Duodenal mucosa (tissue), 2 donors: ENCODE measurements at regions not wholly inside any gene's neighbourhood (a gene's known extent, or its start where the extent isn't known, plus 50 kb on each side); places are given as distances from the start of the nearest gene placed in this dataset.
"Not testable (repeated sequence)": the region's sequence is repeated elsewhere in the genome, so short reads cannot be mapped to it uniquely, and the experiment has no call there.

Source experiments
- H3K27ac ChIP-seq: one replicate; pipeline ENCODE4 v1.7.0; 2013; ENCODE audit warnings: low read depth, low read length
- H3K27me3 ChIP-seq, 2 donors: one replicate each; pipeline ENCODE4 v1.7.0; 2013; ENCODE audit warnings: low read length in 2 of 2, control low read depth in 1 of 2; ENCODE audit not compliant: insufficient read depth in 2 of 2, control insufficient read depth in 1 of 2
- H3K36me3 ChIP-seq, 2 donors: one replicate each; pipeline ENCODE4 v1.7.0; 2013; ENCODE audit warnings: low read length in 2 of 2, control low read depth in 1 of 2; ENCODE audit not compliant: insufficient read depth in 2 of 2, control insufficient read depth in 1 of 2
- H3K4me1 ChIP-seq, 2 donors: one replicate each; pipeline ENCODE4 v1.7.0; 2013; ENCODE audit warnings: low read length in 2 of 2, control low read depth in 1 of 2; ENCODE audit not compliant: insufficient read depth in 2 of 2, control insufficient read depth in 1 of 2
- H3K4me3 ChIP-seq, 2 donors: one replicate each; pipeline ENCODE4 v1.7.0; 2013; ENCODE audit warnings: low read length in 2 of 2, low read depth in 1 of 2
- H3K9ac ChIP-seq, 2 donors: one replicate each; pipeline ENCODE4 v1.7.0; 2013; ENCODE audit warnings: low read length in 2 of 2, low read depth in 1 of 2
- H3K9me3 ChIP-seq, 2 donors: one replicate each; pipeline ENCODE4 v1.7.0; 2013; ENCODE audit warnings: low read length in 2 of 2, control low read depth in 1 of 2; ENCODE audit not compliant: control insufficient read depth in 1 of 2

DNA sequence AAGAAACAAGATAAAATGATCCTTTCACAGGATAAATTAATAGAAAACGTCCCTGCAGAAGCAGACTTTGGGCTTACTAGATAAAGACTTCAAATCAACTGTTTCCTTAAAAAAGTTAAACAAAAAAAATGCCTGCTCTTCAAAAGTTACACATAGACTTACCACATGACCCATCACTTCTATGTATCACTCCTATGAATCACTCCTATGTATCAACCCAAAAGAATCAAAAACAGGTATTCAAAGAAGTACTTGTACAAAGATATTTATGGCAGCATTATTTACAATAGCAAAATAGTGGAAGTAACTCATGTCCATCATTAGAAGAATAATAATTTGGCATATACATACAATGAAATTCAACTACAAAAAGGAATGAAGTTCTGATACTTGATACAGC lies 56.3 kb upstream of the PRDM9 start:
- H3K9me3 ChIP-seq = peaks cover 11% of the 10 kb centered on the region in 2 donors
- no peak overlapping the region for H3K9ac ChIP-seq
- H3K27me3 ChIP-seq = no peaks in the 10 kb centered on the region
- no peak overlapping the region for H3K4me3 ChIP-seq
- no peaks in the 10 kb centered on the region for H3K4me1 ChIP-seq
- no peak overlapping the region for H3K27ac ChIP-seq
- no peaks in the 10 kb centered on the region for H3K36me3 ChIP-seq

DNA sequence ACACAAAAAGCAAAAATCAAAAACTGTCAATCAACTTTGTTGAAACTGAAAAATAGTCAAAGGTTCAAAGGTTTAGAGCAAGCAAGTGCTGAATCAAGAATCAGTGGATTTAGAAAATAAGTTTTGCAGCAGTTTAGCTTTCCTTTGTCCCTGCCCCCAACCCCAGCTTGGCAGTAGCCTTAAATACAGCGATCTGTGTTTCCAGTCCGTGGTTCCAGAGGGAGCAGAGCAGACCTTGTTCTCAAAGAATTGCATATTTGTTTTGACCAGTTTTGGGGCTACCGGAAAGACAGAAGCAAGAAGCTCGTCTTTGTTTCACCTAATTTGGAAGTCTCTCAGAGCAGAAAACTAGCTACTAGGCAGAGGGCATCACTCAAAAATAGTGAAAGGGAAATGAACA lies 57.2 kb upstream of the PRDM9 start:
- no peaks in the 10 kb centered on the region for H3K4me1 ChIP-seq
- H3K27ac ChIP-seq = no peak overlapping the region
- H3K9ac ChIP-seq = no peak overlapping the region
- H3K27me3 ChIP-seq = no peaks in the 10 kb centered on the region
- H3K4me3 ChIP-seq = no peak overlapping the region
- no peaks in the 10 kb centered on the region for H3K36me3 ChIP-seq
- peaks cover 7 to 11% of the 10 kb centered on the region in 2 donors for H3K9me3 ChIP-seq

DNA sequence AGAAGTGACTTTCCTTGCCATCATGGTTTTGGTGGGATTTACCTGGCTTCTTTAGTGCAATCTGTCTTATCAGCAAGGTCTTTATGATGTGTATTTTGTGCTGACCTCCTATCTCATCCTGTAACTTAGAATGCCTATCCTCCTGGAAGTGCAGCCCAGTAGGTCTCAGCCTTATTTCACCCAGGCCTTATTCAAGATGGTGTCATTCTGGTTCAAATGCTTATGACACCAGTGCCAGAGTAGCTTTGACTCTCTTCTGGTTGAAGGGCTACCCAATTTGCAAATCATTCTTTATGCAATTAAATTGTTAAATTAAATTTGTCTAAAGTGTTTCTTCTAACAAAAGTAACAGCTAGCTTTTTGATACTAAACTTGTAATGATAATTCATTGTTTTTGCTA lies 58.8 kb upstream of the PRDM9 start:
- Histone ChIP-seq H3K4me1 (no peaks in the 10 kb centered on the region), H3K27ac (no peak overlapping the region), H3K9me3 (peaks cover 3 to 11% of the 10 kb centered on the region in 2 donors), H3K4me3 (no peak overlapping the region), H3K36me3 (no peaks in the 10 kb centered on the region), H3K9ac (no peak overlapping the region), H3K27me3 (no peaks in the 10 kb centered on the region)

DNA sequence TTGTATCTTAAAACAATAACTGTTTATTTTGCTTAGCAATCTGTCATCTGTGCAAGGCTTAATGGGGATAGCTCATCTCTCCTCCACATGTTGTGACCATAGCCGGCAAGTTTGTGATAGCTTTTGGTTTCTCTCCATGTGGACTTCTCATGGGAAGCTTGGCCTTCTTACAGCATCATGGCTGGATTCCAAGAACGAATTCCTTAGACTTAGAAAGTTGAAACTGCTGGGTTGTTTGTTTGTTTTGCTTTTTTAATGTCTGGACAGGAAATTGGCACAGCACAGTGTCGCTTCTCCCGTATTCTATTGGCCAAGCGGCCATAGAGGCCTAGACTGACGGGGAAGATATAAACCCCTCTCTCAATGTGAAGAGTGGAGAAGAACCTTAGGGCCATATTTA lies 61.0 kb upstream of the PRDM9 start:
- Histone ChIP-seq H3K27ac (no peak overlapping the region), H3K4me3 (no peak overlapping the region), H3K27me3 (no peaks in the 10 kb centered on the region), H3K9ac (no peak overlapping the region), H3K4me1 (no peaks in the 10 kb centered on the region), H3K9me3 (peaks cover 3 to 8% of the 10 kb centered on the region in 2 donors), H3K36me3 (no peaks in the 10 kb centered on the region)

DNA sequence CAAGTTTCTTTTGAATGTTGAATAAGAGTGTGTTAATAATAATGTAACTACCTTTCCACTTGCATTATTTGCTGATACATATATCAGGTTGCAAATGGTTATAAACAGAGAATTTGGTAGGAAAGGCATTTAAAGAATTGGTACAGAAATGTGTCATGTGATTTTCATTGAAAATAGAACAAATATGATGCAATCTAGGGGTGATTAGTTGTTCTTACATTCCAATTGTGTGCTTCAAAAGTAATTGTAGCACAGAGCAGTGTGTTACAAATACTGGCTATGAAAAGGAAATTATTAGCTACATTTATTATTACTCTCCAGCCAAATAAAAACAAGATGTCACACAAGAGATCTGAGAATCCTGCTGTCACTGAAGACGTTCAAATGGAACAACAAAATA lies 61.8 kb upstream of the PRDM9 start:
- no peaks in the 10 kb centered on the region for H3K27me3 ChIP-seq
- no peaks in the 10 kb centered on the region for H3K36me3 ChIP-seq
- H3K27ac ChIP-seq = no peak overlapping the region
- H3K4me1 ChIP-seq = no peaks in the 10 kb centered on the region
- H3K9me3 ChIP-seq = peaks cover 3 to 8% of the 10 kb centered on the region in 2 donors
- no peak overlapping the region for H3K4me3 ChIP-seq
- no peak overlapping the region for H3K9ac ChIP-seq

DNA sequence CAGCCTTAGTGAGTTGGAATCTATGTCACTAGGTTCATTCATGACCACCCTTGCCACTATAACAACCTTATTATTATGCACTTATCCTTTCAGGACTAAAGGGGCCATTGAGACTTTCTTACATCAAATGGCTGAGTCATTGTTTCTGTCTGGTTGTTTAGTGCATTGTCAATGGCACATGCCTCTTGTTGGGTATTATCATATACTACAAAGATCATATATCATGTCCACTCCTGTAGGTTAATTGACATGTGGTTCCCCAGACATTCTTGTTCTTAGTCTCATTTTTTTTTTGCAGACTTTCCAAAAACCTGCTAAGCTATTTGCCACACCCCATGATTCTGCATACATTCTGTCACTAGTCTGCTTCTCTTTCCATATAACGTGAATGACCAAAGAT lies 66.7 kb upstream of the PRDM9 start:
- no peak overlapping the region for H3K27ac ChIP-seq
- H3K4me3 ChIP-seq = no peak overlapping the region
- H3K4me1 ChIP-seq = no peaks in the 10 kb centered on the region
- H3K9ac ChIP-seq = no peak overlapping the region
- H3K9me3 ChIP-seq = peaks cover 0 to 3% of the 10 kb centered on the region in 2 donors
- no peaks in the 10 kb centered on the region for H3K36me3 ChIP-seq
- no peaks in the 10 kb centered on the region for H3K27me3 ChIP-seq

DNA sequence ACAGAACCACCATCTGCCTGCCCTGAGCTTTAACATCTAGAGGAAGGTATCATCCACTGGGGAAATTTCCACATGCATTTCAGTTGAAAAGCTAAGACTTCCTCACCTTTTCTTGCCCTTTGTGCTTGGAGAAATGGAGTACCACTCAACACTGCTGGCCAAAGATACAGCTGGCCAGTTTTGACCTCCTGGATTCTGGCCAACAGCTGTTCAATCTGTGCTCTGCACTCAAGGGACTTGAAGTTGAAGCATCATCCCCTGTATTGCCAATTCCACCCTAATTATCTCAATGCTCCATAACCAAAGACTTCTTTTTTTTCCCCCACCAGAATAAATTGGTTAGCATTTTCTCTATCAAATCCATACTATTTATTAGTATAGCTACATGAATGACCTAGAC lies 70.4 kb upstream of the PRDM9 start:
- no peak overlapping the region for H3K27ac ChIP-seq
- no peaks in the 10 kb centered on the region for H3K27me3 ChIP-seq
- no peak overlapping the region for H3K9ac ChIP-seq
- H3K36me3 ChIP-seq = no peaks in the 10 kb centered on the region
- H3K9me3 ChIP-seq = peaks cover 0 to 8% of the 10 kb centered on the region in 2 donors
- no peaks in the 10 kb centered on the region for H3K4me1 ChIP-seq
- no peak overlapping the region for H3K4me3 ChIP-seq

DNA sequence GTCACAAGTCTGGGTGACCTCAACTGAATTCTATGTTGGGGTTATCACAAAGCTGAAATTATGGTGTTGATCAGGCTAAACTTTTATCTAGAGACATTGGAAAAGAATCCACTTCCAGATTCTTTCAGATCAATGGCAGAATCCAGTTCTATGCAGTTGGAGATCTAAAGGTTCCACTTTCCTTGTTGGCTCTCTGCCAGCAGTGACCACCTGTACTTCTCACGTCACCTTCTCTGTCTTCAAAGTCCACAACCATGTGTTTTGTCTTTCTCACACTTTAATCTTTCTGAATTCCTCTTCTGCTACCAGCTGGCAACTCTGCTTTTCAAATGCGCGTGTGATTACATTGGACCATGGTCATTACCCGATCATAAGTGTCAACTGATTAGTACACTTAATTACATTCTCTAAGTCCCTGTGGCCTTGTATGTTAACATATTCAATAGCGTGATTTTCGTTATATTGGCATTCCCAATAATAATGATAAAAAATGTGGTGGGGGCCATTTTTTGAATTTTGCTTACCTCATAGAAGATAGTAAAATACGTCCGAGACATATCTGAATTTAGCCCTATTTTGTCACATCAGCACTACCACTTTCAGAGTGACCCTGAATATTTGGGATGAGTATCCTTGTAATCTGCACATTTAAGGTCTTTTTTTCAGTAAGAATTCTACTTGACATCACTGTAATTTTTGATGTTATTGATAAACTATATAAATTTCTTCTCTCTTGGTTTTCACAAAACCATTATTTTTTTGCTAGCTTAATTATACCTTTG lies 73.7 kb upstream of the PRDM9 start:
- Histone ChIP-seq H3K4me3 (no peak overlapping the region), H3K9ac (no peak overlapping the region), H3K27ac (no peak overlapping the region)

DNA sequence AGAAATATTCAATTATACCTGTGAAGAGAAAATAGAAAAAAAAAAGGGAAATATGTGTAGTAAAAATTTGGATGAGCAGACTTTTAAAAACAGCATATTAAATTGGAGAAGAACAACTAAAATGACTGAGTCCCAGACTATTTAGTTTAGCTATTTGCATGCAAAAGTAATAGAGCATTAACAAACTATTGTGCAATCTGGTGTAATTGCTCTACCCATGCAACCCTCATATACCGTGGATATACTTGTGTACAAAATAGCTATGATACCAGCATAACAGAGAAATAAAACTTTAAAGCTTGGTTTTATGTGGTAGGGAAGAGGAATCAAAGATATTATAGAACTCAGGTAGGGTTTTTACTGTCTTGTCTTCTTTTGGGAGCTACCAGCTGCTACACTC lies 78.7 kb upstream of the PRDM9 start:
- Histone ChIP-seq H3K9me3 (peaks cover 6 to 13% of the 10 kb centered on the region in 2 donors), H3K27ac (no peak overlapping the region), H3K4me3 (no peak overlapping the region), H3K27me3 (no peaks in the 10 kb centered on the region), H3K36me3 (no peaks in the 10 kb centered on the region), H3K4me1 (no peaks in the 10 kb centered on the region), H3K9ac (no peak overlapping the region)

More for the DNA sequence above, 73.7 kb upstream of the PRDM9 start:
- H3K9me3 ChIP-seq = peaks cover 0 to 8% of the 10 kb centered on the region in 2 donors
- no peaks in the 10 kb centered on the region for H3K36me3 ChIP-seq
- H3K4me1 ChIP-seq = no peaks in the 10 kb centered on the region
- H3K27me3 ChIP-seq = no peaks in the 10 kb centered on the region

DNA sequence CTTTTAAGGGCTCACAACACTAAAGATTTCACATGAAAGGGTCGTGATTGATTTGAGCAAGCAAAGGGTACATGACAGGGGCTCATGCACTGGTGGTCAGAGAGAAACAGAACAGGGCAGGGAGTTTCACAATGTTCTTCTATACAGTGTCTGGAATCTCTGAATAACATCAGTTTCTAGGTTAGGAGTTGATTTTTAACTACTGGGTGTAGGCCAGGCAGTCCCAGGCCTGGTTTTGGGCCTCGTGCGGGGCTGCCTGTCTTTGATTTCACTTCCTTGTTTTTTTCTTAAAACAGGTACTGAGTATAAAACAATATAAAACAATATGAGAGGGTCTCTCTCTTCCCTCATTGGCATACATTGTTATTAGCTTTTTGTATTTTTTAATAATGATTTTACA lies 87.2 kb upstream of the PRDM9 start:
- H3K4me3 ChIP-seq, H3K4me1 ChIP-seq, H3K36me3 ChIP-seq, H3K9ac ChIP-seq, H3K27me3 ChIP-seq, H3K27ac ChIP-seq: not testable (repeated sequence)
- peaks cover 3 to 11% of the 10 kb centered on the region in 2 donors for H3K9me3 ChIP-seq
